ENCODE measurements at regions not wholly inside any gene's neighbourhood (a gene's known extent, or its start where the extent isn't known, plus 50 kb on each side); places are given as distances from the start of the nearest gene placed in this dataset.

DNA sequence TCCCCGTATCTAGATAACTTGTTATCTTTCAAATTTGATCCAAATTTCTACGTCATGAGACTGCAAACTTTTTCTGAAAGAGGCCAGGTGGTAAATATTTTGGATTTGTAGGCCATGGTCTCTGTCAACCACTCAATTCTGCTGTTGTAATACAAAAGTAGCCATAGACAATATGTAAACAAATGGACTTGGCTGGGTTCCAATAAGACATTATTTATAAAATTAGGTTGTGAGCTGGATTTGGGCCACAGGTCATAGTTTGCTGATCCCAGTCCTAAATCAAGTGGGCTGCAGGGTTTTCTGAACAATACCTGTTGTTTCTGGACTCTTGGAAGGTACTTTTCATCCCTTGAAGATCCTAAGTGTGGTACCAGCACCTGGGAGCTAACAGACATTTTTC is 1178.0 kb downstream of the SORCS1 start:
- POLR2A ChIA-PET, result no interaction called here
- intact Hi-C loops (cut with micrococcal nuclease), result no loop called here
- CTCF ChIA-PET, result no interaction called here
- no peak for DNase-seq
- ATAC-seq, result no peak
- Mint-ChIP-seq H3K36me3 (ENCODE audit: low read depth) (no peaks in the 10 kb centered on the region), H3K4me1 (ENCODE audit: low read depth) (no peaks in the 10 kb centered on the region), H3K9me3 (no peaks in the 10 kb centered on the region), H3K4me3 (no peak overlapping the region), H3K27me3 (peaks cover 2% of the 10 kb centered on the region), H3K27ac (no peak overlapping the region)
- TF ChIP-seq, protein P1, sequence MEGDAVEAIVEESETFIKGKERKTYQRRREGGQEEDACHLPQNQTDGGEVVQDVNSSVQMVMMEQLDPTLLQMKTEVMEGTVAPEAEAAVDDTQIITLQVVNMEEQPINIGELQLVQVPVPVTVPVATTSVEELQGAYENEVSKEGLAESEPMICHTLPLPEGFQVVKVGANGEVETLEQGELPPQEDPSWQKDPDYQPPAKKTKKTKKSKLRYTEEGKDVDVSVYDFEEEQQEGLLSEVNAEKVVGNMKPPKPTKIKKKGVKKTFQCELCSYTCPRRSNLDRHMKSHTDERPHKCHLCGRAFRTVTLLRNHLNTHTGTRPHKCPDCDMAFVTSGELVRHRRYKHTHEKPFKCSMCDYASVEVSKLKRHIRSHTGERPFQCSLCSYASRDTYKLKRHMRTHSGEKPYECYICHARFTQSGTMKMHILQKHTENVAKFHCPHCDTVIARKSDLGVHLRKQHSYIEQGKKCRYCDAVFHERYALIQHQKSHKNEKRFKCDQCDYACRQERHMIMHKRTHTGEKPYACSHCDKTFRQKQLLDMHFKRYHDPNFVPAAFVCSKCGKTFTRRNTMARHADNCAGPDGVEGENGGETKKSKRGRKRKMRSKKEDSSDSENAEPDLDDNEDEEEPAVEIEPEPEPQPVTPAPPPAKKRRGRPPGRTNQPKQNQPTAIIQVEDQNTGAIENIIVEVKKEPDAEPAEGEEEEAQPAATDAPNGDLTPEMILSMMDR (IDR thresholded peaks at IDR 0.05), result no peak

DNA sequence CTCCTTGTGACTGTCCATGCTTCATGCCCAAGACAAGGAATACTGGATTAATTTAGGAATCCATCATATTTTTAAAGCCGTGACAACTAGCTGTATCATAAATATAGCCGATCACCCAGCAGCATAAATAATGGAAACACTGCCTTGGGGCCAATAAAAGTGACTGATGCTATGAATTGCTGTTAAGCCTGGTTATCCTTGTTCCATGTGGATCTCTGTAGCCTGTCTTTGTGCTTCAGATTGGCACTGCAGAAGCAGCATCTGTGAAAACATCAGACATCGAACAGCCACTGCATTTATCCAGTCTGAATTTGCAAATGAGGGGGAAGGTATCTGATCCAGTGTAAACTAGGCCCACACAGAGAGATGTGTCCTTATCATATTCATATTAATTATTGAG is 1181.8 kb downstream of the SORCS1 start:
- no peaks in the 10 kb centered on the region for H3K36me3 Mint-ChIP-seq (ENCODE audit: low read depth)
- ChIA-PET POLR2A (no interaction called here), CTCF (no interaction called here)
- no peaks in the 10 kb centered on the region for H3K4me1 Mint-ChIP-seq (ENCODE audit: low read depth)
- no peak overlapping the region for H3K4me3 Mint-ChIP-seq
- H3K27ac Mint-ChIP-seq, result no peak overlapping the region
- DNase-seq (no peak), ATAC-seq (no peak)
- H3K27me3 Mint-ChIP-seq, result no peaks in the 10 kb centered on the region
- TF ChIP-seq, protein P1 (IDR thresholded peaks at IDR 0.05), result no peak
- intact Hi-C loops (cut with micrococcal nuclease), result no loop called here
- H3K9me3 Mint-ChIP-seq, result no peaks in the 10 kb centered on the region

DNA sequence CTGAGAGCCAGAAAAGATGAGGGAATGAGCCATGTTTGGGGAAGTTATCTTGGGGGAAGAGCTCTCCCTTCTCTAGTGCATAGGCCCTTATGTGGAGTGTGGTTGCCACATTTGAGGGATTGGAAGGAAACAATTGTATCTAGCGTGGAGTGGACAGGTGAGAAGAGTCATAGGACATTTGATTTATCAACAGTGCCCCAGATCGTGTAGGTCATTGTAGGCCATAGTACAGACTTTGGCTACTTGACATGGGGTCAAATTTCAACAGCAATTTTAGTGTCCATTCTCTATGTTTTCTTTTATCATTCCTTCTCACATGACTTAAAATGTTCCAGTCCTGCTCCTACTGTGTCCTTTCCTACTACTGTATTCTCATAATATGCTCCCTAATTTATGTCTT is 1182.8 kb downstream of the SORCS1 start:
- ChIA-PET CTCF (no interaction called here), POLR2A (no interaction called here)
- no peak for ATAC-seq
- intact Hi-C loops (cut with micrococcal nuclease), result no loop called here
- no peaks in the 10 kb centered on the region for H3K4me1 Mint-ChIP-seq (ENCODE audit: low read depth)
- no peaks in the 10 kb centered on the region for H3K36me3 Mint-ChIP-seq (ENCODE audit: low read depth)
- DNase-seq, result no peak
- H3K9me3 Mint-ChIP-seq, result no peaks in the 10 kb centered on the region
- TF ChIP-seq, protein P1 (IDR thresholded peaks at IDR 0.05), result no peak
- no peak overlapping the region for H3K27ac Mint-ChIP-seq
- H3K4me3 Mint-ChIP-seq, result no peak overlapping the region
- H3K27me3 Mint-ChIP-seq, result no peaks in the 10 kb centered on the region

DNA sequence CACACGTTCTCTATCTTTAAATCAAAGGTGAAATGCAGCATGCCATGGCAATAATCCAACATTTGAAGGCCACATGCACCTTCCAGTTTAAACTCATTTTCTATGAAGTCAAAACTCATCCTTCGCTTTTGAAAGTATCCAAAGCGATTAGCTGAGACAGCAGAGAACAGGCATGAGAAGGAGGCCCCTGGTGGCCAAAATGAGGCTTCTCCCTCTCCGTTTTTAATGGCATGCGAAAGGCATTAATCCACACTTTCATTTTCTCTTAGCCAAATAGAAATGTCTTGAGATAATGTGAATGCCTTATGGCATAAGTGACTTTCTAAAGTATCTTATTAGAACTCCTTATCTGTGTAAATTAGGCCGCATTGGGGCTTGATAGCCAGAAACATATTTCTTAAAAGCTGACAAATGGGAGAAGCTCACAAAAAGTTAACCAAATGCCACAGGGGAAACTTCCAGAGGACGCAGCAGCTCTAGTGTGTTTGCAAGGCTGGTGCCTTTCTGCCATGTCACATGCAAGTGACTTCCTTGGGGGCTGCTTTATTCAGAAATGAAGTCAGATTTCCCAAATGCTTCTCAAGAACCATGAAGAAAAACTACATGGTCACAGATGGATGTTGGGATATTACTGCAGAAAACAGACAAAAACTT is 1189.6 kb downstream of the SORCS1 start:
- Mint-ChIP-seq H3K27ac (no peak overlapping the region), H3K4me1 (ENCODE audit: low read depth) (no peaks in the 10 kb centered on the region), H3K4me3 (no peak overlapping the region), H3K36me3 (ENCODE audit: low read depth) (no peaks in the 10 kb centered on the region), H3K27me3 (no peaks in the 10 kb centered on the region), H3K9me3 (no peaks in the 10 kb centered on the region)
- TF ChIP-seq, protein P1 (IDR thresholded peaks at IDR 0.05), result no peak
- ChIA-PET CTCF (no interaction called here), POLR2A (no interaction called here)
- intact Hi-C loops (cut with micrococcal nuclease), result no loop called here
- DNase-seq, result no peak
- no peak for ATAC-seq

DNA sequence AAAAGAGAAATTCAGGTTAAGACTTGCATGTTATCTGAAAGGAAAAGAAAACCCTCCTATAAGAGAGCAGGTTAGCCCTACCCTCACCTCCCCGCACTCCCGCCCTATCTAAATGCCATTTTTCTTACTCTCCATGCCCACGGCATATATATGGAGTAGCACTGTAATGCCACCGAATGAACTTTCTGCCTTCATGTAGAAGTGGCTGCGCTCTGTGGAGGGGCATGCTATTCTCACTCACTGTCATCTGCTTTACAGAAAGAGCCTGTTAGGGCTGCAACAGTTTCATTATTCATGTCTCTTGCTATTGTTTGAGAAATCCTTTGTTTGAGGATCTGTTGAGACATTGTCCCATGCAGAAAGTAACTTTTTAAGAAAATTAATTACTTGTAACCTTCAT is 1190.6 kb downstream of the SORCS1 start:
- H3K9me3 Mint-ChIP-seq, result no peaks in the 10 kb centered on the region
- H3K4me3 Mint-ChIP-seq, result no peak overlapping the region
- H3K27me3 Mint-ChIP-seq, result no peaks in the 10 kb centered on the region
- POLR2A ChIA-PET, result no interaction called here
- DNase-seq (no peak), ATAC-seq (no peak)
- intact Hi-C loops (cut with micrococcal nuclease), result no loop called here
- H3K36me3 Mint-ChIP-seq (ENCODE audit: low read depth), result no peaks in the 10 kb centered on the region
- no peak overlapping the region for H3K27ac Mint-ChIP-seq
- TF ChIP-seq, protein P1 (IDR thresholded peaks at IDR 0.05), result no peak
- no peaks in the 10 kb centered on the region for H3K4me1 Mint-ChIP-seq (ENCODE audit: low read depth)
- CTCF ChIA-PET, result no interaction called here
